OCI-LY7 (cell line): ENCODE measurements at regions not wholly inside any gene's neighbourhood (a gene's known extent, or its start where the extent isn't known, plus 50 kb on each side); places are given as distances from the start of the nearest gene placed in this dataset.

Experiments used
- BruUV-seq: library from RNA; stranded (reverse); fragments of 400-500 nt; replicated peaks from 2 replicates; lab custom pipeline; 2021; lab: Mats Ljungman, UMichigan
- CTCF ChIA-PET: fragments of 300-600 bp; sonication (Branson Sonifier 250); formaldehyde crosslinking; loops from one replicate; lab custom pipeline; 2022; ENCODE audit warnings: antibody characterized with exemption; ENCODE audit not compliant: unreplicated experiment; lab: Charles Lee
- POLR2A ChIA-PET: fragments of 300-600 bp; sonication (Branson Sonifier 250); formaldehyde crosslinking; loops from one replicate; lab custom pipeline; 2022; ENCODE audit warnings: antibody characterized with exemption; lab: Charles Lee
- DNase-seq: peaks from one replicate; pipeline ENCODE4 v3.0.0-alpha.2; 2015; ENCODE audit warnings: low spot score
- H2AFZ ChIP-seq: fragments of 200-600 bp; sonication (generic), shearing (Covaris generic); 2 replicates; pipeline ENCODE4 v1.6.1; 2014; ENCODE audit warnings: mild to moderate bottlenecking, antibody characterized with exemption, low read length, moderate library complexity
- H3K27ac ChIP-seq: fragments of 200-600 bp; sonication (generic); 2 replicates; pipeline ENCODE4 v1.5.1; 2014; ENCODE audit warnings: mixed run types, low read depth, mild to moderate bottlenecking, moderate library complexity, low read length, inconsistent platforms; ENCODE audit not compliant: poor library complexity, severe bottlenecking
- H3K36me3 ChIP-seq: fragments of 200-600 bp; sonication (generic); 2 replicates; pipeline ENCODE4 v1.6.1; 2014; ENCODE audit warnings: mild to moderate bottlenecking, antibody characterized with exemption, low read length, moderate library complexity, mixed read lengths; ENCODE audit not compliant: insufficient read depth
- H3K4me1 ChIP-seq: fragments of 200-600 bp; sonication (generic); 2 replicates; pipeline ENCODE4 v1.5.1; 2014; ENCODE audit warnings: mild to moderate bottlenecking, low read length; ENCODE audit not compliant: insufficient read depth, poor library complexity, severe bottlenecking
- H3K4me2 ChIP-seq: fragments of 200-600 bp; sonication (generic); 2 replicates; pipeline ENCODE4 v1.6.1; 2014; ENCODE audit warnings: mild to moderate bottlenecking, low read length
- H3K4me3 ChIP-seq: fragments of 200-600 bp; sonication (generic); 2 replicates; pipeline ENCODE4 v1.5.1; 2014; ENCODE audit warnings: mild to moderate bottlenecking, low read depth, low read length; ENCODE audit not compliant: poor library complexity, severe bottlenecking
- H3K79me2 ChIP-seq: fragments of 200-600 bp; sonication (generic); 2 replicates; pipeline ENCODE4 v1.6.1; 2016; ENCODE audit warnings: low read depth, mild to moderate bottlenecking, low read length, moderate library complexity, mixed read lengths; ENCODE audit not compliant: insufficient read depth
- H3K9me2 ChIP-seq: fragments of 200-600 bp; sonication (generic); 2 replicates; pipeline ENCODE4 v1.6.1; 2016; ENCODE audit warnings: mild to moderate bottlenecking, low read length, mixed read lengths; ENCODE audit not compliant: insufficient read depth
- H3K9me3 ChIP-seq: fragments of 200-600 bp; sonication (generic); 2 replicates; pipeline ENCODE4 v1.6.1; 2014; ENCODE audit warnings: mild to moderate bottlenecking, mixed run types, low read length, mixed read lengths
- H4K20me1 ChIP-seq: fragments of 200-600 bp; sonication (generic); 2 replicates; pipeline ENCODE4 v1.6.1; 2014; ENCODE audit warnings: mild to moderate bottlenecking, antibody characterized with exemption, low read length, moderate library complexity, mixed read lengths; ENCODE audit not compliant: insufficient read depth
- EZH2phosphoT487 ChIP-seq: fragments of 200-600 bp; sonication (generic); IDR thresholded peaks from 2 replicates; pipeline ENCODE4 v1.6.1; 2018; ENCODE audit warnings: low read depth, borderline replicate concordance, mild to moderate bottlenecking, mixed run types, antibody characterized with exemption, low read length, moderate library complexity, mixed read lengths
- intact Hi-C: fragments of 100-400 bp; cut with micrococcal nuclease; formaldehyde crosslinking; loops from one replicate; pipeline ENCODE4 v1.10.0; 2022; ENCODE audit not compliant: unreplicated experiment
- TF ChIP-seq, protein P1 (sequence below): fragments of 200-600 bp; sonication (generic); conservative IDR thresholded peaks from 2 replicates; pipeline ENCODE4 v1.5.1; 2014; ENCODE audit warnings: mild to moderate bottlenecking, antibody characterized with exemption, low read length, moderate library complexity, mixed read lengths

GRCh38 chr3:31234145-31234544, 298.6 kb upstream of the STT3B start:
- Histone ChIP-seq H3K4me1 (peaks cover 45% of the 10 kb centered on the region), H3K79me2 (no peaks in the 10 kb centered on the region), H3K9me2 (no peaks in the 10 kb centered on the region), H3K27ac (no peak overlapping the region), H3K4me3 (no peak overlapping the region), H3K4me2 (no peak overlapping the region), H2AFZ (peak overlapping the region; percentile 18; the same call in 1 of the 2 replicates), H3K9me3 (no peaks in the 10 kb centered on the region), H4K20me1 (no peaks in the 10 kb centered on the region), H3K36me3 (no peaks in the 10 kb centered on the region)
- ChIA-PET CTCF (no interaction called here), POLR2A (interaction anchor here (1.4 kb wide), 1 partner anchor 10 kb away, joined by 5 read pairs; no protein-coding TSS in a partner anchor)
- DNase-seq, result no peak
- TF ChIP-seq EZH2phosphoT487, result no peak
- TF ChIP-seq, protein P1, sequence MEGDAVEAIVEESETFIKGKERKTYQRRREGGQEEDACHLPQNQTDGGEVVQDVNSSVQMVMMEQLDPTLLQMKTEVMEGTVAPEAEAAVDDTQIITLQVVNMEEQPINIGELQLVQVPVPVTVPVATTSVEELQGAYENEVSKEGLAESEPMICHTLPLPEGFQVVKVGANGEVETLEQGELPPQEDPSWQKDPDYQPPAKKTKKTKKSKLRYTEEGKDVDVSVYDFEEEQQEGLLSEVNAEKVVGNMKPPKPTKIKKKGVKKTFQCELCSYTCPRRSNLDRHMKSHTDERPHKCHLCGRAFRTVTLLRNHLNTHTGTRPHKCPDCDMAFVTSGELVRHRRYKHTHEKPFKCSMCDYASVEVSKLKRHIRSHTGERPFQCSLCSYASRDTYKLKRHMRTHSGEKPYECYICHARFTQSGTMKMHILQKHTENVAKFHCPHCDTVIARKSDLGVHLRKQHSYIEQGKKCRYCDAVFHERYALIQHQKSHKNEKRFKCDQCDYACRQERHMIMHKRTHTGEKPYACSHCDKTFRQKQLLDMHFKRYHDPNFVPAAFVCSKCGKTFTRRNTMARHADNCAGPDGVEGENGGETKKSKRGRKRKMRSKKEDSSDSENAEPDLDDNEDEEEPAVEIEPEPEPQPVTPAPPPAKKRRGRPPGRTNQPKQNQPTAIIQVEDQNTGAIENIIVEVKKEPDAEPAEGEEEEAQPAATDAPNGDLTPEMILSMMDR, result no peak
- intact Hi-C loops, result no loop called here
- no TSS peak for BruUV-seq

DNA sequence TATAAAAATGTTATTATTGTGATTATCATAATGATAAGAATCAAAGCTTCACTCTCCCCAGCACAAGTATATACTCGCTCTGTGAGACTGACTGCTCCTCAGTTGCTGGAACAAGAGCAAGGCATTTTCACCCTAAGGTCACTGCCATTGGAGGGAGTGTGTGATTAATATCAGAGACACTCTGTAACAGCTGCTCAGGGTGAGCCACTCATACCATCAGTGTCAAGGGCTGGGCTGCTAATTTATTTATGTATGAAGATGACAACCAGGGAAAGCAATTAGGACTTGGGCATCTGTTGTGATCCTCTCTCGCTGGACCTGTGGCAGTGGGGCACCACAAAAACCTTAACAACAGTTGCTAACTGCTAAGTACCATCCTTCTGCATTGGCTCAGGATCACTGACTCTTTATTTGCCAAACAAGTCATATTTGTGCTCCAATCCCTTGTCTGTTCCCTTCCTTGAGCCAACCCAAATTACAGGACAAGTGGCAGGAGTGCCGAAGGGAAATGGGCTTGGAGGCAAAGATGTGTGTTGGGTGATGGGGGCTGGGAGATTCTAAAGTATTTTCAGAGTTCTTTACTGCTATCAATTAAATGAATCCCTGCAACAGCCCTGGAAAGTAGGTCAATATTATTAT, 297.5 kb upstream of the STT3B start:
- ChIA-PET POLR2A (interaction anchor here (1.4 to 1.5 kb wide), 5 partner anchors 8 to 15 kb away, joined by 3 to 8 read pairs (median 5); no protein-coding TSS in a partner anchor), CTCF (interaction anchor here (1.5 kb wide), 1 partner anchor 9 kb away, joined by 4 read pairs; no protein-coding TSS in a partner anchor)
- no peak overlapping the region for H3K27ac ChIP-seq
- H3K4me2 ChIP-seq, result no peak overlapping the region
- no peaks in the 10 kb centered on the region for H3K36me3 ChIP-seq
- intact Hi-C loops, result no loop called here
- no peaks in the 10 kb centered on the region for H3K9me2 ChIP-seq
- no TSS peak for BruUV-seq
- H2AFZ ChIP-seq, result no peak overlapping the region
- H3K4me3 ChIP-seq, result no peak overlapping the region
- no peak for DNase-seq
- H3K9me3 ChIP-seq, result no peaks in the 10 kb centered on the region
- H3K79me2 ChIP-seq, result no peaks in the 10 kb centered on the region
- TF ChIP-seq, protein P1, result no peak
- no peak for TF ChIP-seq EZH2phosphoT487
- peaks cover 45% of the 10 kb centered on the region for H3K4me1 ChIP-seq
- H4K20me1 ChIP-seq, result no peaks in the 10 kb centered on the region

DNA sequence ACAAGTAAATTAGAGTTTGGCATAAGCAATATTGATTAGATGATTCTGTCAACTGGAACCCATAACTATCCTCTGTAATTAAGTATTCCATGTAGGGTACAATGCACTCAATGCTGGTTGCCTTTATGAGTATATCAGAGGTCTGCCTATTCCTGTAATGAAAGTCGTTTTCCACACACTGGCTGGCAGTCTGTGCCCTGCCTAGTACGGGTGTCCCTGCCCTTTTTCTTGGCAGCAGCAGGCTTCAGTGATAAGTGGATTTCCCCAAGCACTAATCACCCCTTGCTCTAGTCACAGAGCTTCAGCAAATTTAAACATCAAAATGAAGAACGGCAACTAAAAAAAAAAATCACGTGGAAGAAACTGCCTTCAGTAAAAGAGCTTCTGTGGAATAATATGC, 294.8 kb upstream of the STT3B start:
- ChIA-PET POLR2A (interaction anchor here (1.1 to 5.6 kb wide), 4 partner anchors 10 to 101 kb away, joined by 3 to 35 read pairs (median 5); no protein-coding TSS in a partner anchor), CTCF (no interaction called here)
- DNase-seq, result no peak
- TF ChIP-seq, protein P1, result no peak
- no peak for TF ChIP-seq EZH2phosphoT487
- Histone ChIP-seq H3K36me3 (no peaks in the 10 kb centered on the region), H3K9me3 (no peaks in the 10 kb centered on the region), H3K4me1 (peaks cover 38% of the 10 kb centered on the region), H3K27ac (no peak overlapping the region), H3K4me2 (no peak overlapping the region), H4K20me1 (no peaks in the 10 kb centered on the region), H3K79me2 (no peaks in the 10 kb centered on the region), H3K4me3 (no peak overlapping the region), H2AFZ (no peak overlapping the region), H3K9me2 (no peaks in the 10 kb centered on the region)
- BruUV-seq, result no TSS peak
- intact Hi-C loops, result no loop called here
